ENCODE measurements at regions not wholly inside any gene's neighbourhood (a gene's known extent, or its start where the extent isn't known, plus 50 kb on each side); places are given as distances from the start of the nearest gene placed in this dataset.

DNA sequence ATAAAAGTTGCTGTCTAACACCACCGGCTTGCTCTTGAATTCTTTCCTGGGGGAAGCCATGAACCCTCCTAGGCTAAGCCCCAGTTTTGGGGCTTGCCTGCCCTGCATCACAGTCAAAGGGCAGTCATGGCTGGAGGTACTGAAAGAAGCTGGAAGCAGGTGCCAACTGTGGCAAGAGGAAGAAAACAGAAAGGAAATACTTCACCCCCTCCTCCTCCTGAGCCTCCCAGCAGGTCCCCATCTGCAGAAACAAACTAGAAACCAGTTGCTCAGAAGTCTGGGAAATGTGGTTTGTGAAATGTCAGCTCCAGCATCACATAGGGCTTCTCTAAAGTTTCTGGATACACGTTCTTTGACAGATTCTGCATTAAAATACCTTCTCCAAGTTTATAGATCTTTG lies 150.0 kb upstream of the PSMD7 start:
- Mint-ChIP-seq H3K4me1 (ENCODE audit: low read depth) (no peaks in the 10 kb centered on the region), H3K4me3 (no peak overlapping the region), H3K36me3 (ENCODE audit: low read depth) (no peaks in the 10 kb centered on the region)

DNA sequence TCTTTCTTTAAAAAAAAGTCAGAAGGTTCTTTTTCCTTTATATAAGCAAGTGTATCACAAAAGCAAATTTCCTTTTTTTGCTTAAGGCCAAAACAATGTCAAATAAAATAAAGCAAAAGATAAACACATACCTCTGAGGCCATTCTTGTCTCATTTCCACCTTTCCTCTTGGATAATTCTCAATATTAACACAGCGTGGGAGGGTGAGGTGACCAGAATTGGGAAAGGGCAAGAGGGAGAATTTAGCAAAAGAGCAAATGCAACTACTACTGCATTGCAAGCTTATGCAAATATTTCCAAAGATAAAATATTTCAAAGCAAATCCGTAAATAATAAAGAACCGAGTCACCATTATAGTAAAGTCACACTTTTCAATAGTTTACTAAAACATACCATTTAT lies 153.4 kb upstream of the PSMD7 start:
- Mint-ChIP-seq H3K27ac (no peak overlapping the region), H3K4me3 (no peak overlapping the region), H3K36me3 (ENCODE audit: low read depth) (no peaks in the 10 kb centered on the region), H3K9me3 (no peaks in the 10 kb centered on the region), H3K27me3 (ENCODE audit: low read depth) (no peaks in the 10 kb centered on the region), H3K4me1 (ENCODE audit: low read depth) (no peaks in the 10 kb centered on the region)

More for the DNA sequence above, 150.0 kb upstream of the PSMD7 start:
- no peaks in the 10 kb centered on the region for H3K9me3 Mint-ChIP-seq
- H3K27ac Mint-ChIP-seq: no peak overlapping the region
- H3K27me3 Mint-ChIP-seq (ENCODE audit: low read depth): no peaks in the 10 kb centered on the region

DNA sequence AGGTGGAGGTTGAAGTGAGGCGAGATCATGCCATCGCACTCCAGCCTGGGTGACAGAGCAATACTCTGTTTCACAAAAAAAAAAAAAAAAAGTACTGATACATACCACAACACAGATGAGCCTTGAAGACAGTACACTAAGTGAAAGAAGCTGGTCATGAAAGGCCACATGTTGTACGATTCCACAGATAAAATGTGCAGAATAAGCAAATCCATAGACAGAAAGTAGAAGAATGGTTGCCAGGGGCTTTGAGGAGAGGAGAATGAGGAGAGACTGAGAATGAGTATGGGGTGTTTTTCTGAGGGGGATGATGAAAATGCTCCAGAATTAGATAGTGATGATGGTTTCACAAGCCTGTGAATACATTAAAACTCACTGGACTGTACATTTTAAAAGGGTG lies 155.6 kb upstream of the PSMD7 start:
- H3K36me3 Mint-ChIP-seq (ENCODE audit: low read depth): no peaks in the 10 kb centered on the region
- H3K9me3 Mint-ChIP-seq: no peaks in the 10 kb centered on the region
- H3K4me3 Mint-ChIP-seq: no peak overlapping the region
- H3K27me3 Mint-ChIP-seq (ENCODE audit: low read depth): no peaks in the 10 kb centered on the region
- no peaks in the 10 kb centered on the region for H3K4me1 Mint-ChIP-seq (ENCODE audit: low read depth)
- H3K27ac Mint-ChIP-seq: no peak overlapping the region

DNA sequence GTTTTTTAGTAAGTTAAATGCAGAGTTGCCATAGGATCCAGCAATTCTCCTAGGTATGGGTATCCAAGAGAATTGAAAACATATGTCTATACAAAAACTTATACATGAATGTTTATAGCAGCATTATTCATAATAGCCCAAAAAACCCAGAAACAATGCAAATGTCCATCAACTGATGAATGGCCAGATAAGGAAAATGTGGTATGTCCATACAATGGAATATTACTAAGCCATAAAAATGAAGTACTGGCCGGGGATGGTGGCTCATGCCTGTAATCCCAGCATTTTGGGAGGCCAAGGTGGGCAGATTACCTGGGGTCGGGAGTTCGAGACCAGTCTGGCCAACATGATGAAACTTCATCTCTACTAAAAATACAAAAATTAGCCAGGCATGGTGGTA lies 156.1 kb upstream of the PSMD7 start:
- H3K36me3 Mint-ChIP-seq (ENCODE audit: low read depth): no peaks in the 10 kb centered on the region
- no peak overlapping the region for H3K4me3 Mint-ChIP-seq

DNA sequence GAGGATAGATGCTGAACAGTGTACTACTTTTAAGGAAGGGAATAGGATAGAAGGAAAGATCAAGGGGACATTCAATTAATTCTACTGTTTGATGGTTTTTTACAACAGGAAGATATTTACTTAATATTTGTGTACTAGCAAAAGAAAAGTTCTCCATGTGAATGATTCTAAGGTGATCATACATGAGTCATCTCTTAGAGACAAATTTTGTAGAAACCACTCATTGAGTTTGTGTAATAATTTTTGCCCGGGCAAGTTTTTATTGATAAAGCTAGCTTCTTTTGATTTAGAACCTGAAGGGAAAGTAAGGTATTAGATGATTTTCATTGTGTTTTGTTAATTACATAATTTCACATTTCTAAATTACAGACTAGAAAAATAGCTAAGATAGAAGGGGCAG lies 172.8 kb upstream of the PSMD7 start:
- Mint-ChIP-seq H3K4me3 (no peak overlapping the region), H3K9me3 (peaks cover 6% of the 10 kb centered on the region), H3K36me3 (ENCODE audit: low read depth) (no peaks in the 10 kb centered on the region), H3K27ac (no peak overlapping the region), H3K27me3 (ENCODE audit: low read depth) (no peaks in the 10 kb centered on the region), H3K4me1 (ENCODE audit: low read depth) (no peaks in the 10 kb centered on the region)

More for the DNA sequence above, 156.1 kb upstream of the PSMD7 start:
- Mint-ChIP-seq H3K27me3 (ENCODE audit: low read depth) (no peaks in the 10 kb centered on the region), H3K27ac (no peak overlapping the region), H3K9me3 (no peaks in the 10 kb centered on the region), H3K4me1 (ENCODE audit: low read depth) (no peaks in the 10 kb centered on the region)

DNA sequence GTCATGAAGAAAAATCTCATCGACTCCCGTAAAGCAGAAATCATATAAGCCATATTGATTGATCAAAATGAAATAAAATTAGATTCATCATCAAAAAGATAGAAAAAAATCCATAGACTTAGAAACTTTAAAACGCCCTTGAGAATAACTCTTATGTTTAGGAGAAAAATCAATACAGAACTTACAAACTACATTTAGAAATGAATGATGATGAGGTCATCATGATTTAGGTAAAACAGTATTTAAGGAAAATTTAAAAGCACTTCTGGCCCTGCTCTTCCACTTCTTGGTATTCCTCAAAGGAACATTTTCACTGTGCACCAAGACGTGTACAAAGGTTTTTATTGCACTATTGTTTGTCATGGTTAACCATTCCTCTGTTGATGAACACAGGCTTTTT lies 173.4 kb upstream of the PSMD7 start:
- Mint-ChIP-seq H3K4me3 (no peak overlapping the region), H3K9me3 (peaks cover 6% of the 10 kb centered on the region), H3K36me3 (ENCODE audit: low read depth) (no peaks in the 10 kb centered on the region), H3K27ac (no peak overlapping the region), H3K4me1 (ENCODE audit: low read depth) (no peaks in the 10 kb centered on the region), H3K27me3 (ENCODE audit: low read depth) (no peaks in the 10 kb centered on the region)

DNA sequence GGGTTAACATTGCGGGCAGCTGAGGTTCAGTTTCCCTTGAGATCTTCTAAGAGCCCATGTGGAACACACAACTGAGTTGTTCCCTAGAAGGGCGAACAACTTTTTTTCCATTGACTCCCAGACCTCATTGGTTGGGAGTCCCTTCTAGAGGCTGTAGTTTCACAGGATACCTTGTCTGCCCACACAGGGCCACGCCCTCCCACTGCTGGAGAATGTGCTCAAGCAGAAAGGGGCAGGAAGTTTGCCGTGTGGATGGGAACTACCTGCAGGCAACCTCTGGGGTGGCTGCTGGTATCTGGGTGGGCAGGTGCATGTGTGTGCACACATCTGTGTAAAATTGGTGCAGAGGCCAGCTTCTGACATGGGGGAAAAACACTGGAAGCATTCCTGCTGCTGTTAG lies 178.8 kb upstream of the PSMD7 start:
- Mint-ChIP-seq H3K4me1 (ENCODE audit: low read depth) (no peaks in the 10 kb centered on the region), H3K36me3 (ENCODE audit: low read depth) (no peaks in the 10 kb centered on the region), H3K27me3 (ENCODE audit: low read depth) (no peaks in the 10 kb centered on the region), H3K9me3 (no peaks in the 10 kb centered on the region), H3K27ac (no peak overlapping the region), H3K4me3 (no peak overlapping the region)

DNA sequence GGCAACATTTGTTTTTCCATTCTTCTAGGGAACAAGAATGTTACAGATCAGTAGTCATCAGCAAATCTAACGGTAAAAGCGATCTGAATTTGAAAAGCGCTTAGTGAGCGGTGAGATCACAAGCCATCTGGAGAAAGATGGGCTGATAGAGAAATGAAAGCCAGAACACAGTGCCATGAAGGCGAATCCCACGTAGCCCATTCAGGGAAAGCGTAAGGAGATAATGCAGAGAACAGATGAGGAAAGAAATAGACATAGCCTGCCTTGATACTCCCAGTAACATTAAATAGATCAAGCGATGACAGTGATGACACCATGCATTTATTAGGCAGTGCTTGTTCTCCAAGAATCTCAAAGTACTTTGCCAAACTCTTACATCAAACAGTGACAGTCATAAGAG lies 183.1 kb upstream of the PSMD7 start:
- H3K4me1 Mint-ChIP-seq (ENCODE audit: low read depth): no peaks in the 10 kb centered on the region
- no peaks in the 10 kb centered on the region for H3K9me3 Mint-ChIP-seq
- no peaks in the 10 kb centered on the region for H3K27me3 Mint-ChIP-seq (ENCODE audit: low read depth)
- no peaks in the 10 kb centered on the region for H3K36me3 Mint-ChIP-seq (ENCODE audit: low read depth)
- no peak overlapping the region for H3K27ac Mint-ChIP-seq
- H3K4me3 Mint-ChIP-seq: no peak overlapping the region

DNA sequence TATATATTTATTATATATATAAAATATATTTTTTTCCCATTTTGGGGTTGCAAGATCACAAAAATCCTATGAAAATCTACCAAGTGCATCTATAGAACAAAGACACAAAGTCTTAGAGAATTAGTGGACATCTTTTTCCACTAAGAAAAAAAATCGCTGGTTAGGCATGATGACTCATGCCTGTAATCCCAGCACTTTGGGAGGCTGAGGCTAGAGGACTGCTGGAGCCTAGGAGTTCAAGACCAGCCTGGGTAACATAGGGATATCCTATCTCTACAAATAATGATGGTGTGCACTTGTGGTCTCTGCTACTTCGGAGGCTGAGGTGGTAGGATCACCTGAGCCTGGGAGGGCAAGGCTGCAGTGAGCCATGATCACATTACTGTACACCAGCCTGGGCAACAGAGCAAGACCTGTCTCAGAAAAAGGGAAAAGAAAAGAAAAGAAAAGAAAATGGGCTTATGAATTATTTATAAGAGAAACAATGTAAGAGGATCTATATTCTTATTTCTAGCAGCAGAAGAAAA lies 185.1 kb upstream of the PSMD7 start:
- Mint-ChIP-seq H3K4me1 (ENCODE audit: low read depth) (peaks cover 4% of the 10 kb centered on the region), H3K9me3 (no peaks in the 10 kb centered on the region), H3K4me3 (no peak overlapping the region), H3K27ac (no peak overlapping the region), H3K36me3 (ENCODE audit: low read depth) (no peaks in the 10 kb centered on the region), H3K27me3 (ENCODE audit: low read depth) (no peaks in the 10 kb centered on the region)

DNA sequence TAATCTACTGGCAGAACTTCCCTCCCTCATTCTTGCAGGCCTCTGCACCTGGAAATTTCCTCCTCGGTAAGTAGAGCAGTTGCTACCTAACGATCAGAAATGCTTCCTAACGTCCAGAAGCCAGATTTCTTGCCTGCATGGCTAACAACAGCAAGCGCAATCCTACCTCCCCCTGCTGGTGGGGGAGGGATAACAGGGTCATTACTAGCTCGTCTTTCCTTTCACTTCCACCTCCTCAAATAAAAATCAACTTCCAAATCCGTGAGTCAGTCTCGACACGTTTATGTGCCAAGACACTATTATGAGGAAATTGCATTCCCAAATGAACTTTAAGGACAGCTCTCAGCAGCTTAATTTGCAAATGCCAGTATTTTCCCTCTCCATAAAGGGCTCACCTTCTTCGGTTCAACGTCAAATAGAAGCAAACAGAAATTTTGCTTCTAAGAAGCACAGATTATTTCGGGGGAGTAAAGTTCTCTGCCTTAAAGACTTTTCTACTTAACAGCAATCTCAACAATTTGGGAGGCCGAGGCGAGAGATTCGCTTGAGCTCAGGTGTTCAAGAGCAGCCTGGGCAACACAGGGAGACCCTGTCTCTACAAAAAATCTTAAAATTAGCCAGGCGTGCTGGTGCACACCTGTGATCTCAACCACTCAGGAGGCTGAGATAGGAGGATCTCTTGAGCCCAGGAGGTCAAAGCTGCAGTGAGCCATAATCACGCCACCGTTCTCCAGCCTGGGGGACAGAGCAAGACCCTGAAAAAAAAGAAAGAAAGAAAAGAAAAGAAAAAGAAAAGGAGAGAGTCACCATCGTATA lies 188.6 kb upstream of the PSMD7 start:
- Mint-ChIP-seq H3K4me1 (ENCODE audit: low read depth) (peaks cover 4% of the 10 kb centered on the region), H3K36me3 (ENCODE audit: low read depth) (no peaks in the 10 kb centered on the region), H3K4me3 (peak overlapping the region; percentile 39), H3K27ac (no peak overlapping the region), H3K9me3 (no peaks in the 10 kb centered on the region), H3K27me3 (ENCODE audit: low read depth) (no peaks in the 10 kb centered on the region)

DNA sequence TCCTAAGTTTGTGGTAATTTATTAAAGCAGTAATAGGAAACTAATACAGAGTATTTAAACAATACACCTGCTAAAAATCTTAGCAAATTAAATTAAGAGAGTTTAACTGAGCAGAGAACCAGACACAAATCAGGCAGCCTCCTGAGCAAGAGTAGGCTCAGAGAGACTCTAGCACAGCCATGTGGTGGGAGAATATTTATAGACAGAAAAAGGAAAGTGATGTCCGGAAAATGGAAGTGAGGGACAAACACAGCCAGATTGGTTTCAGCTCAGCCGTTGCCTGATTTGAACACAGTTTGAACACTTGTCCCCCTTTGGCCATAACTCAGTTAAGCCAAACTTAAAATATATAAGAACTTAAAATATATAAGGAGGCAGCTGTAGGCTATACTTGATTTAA lies 192.6 kb upstream of the PSMD7 start:
- Mint-ChIP-seq H3K4me3 (no peak overlapping the region), H3K27me3 (ENCODE audit: low read depth) (no peaks in the 10 kb centered on the region), H3K4me1 (ENCODE audit: low read depth) (peaks cover 4% of the 10 kb centered on the region), H3K36me3 (ENCODE audit: low read depth) (no peaks in the 10 kb centered on the region), H3K9me3 (no peaks in the 10 kb centered on the region), H3K27ac (no peak overlapping the region)

DNA sequence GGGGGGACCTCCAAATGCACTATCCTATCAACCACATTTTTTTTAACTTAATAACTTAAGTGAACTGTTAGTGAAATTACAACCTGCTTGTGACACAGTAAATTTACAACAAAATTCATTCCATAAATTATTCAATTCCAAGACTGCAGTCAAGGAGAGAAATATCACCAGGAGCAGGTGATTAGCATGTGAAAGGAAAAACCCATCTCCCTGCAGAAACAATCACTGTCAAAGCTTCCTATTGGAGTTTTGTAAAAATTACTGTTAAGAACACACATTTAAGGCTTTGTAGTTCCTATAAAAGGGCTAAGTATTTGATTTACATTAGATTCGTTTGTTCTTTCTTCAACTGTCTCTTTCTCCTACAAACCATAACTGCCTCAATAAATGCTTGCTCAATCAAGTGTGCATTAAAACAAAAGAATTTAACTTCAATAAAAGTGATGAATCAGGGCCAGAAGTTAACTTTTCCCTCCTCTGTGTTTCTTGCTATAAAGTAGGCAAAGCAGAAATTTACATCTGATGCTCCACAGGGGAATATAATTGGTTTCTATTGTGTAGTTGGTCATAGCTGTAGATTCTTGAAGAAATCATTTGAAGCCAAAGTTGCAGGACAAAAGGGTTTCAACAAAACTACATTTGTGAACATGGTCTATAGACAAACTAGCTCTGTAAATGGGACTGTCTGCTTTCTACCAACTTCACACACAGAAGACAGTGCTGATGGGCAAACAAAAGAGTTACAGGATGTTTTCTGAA lies 195.1 kb upstream of the PSMD7 start:
- Mint-ChIP-seq H3K4me1 (ENCODE audit: low read depth) (no peaks in the 10 kb centered on the region), H3K27me3 (ENCODE audit: low read depth) (no peaks in the 10 kb centered on the region), H3K9me3 (no peaks in the 10 kb centered on the region), H3K36me3 (ENCODE audit: low read depth) (no peaks in the 10 kb centered on the region), H3K27ac (no peak overlapping the region), H3K4me3 (no peak overlapping the region)

DNA sequence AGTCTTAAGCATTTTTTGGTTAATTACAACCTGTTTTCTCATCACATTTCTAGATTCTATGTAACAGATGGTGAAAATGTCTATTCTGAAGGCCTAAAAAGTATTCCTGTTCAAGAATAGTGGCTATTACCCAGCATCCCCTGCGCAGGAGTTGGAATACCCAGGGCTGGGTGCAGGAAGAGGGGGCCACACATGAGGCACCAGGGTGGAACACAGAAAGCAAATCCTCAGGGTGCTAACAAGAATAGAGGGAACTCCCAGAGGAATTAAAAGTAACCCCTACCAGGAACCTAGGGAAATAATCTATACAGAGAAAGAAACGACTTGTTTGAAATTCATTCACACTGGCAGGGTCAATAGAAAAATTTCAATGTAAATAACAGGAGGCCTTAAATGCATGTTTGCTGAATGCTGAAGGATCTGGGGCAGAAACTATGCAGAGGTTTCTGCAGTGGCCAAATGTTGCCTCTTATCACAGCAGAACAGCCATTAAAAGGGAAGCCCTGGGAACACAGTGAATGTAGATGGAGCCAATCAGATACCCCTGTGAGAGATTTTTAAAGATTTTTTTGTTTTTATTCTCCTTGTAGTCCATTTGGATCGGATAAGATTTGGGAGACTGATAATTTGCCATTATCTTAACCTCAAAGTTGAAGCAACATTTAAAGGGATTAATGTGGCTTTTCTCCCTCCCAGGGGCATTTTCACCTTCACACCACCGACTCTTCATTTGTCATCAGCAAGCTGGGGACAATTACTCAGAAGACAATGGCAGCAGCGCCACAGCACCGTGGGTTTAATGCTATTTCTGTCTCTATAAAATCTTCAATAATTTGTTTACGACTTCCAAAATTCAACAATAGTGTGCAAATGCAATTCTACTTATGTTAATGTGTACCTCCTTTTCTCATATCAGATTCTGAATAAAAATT lies 196.0 kb upstream of the PSMD7 start:
- H3K4me1 Mint-ChIP-seq (ENCODE audit: low read depth): no peaks in the 10 kb centered on the region
- H3K4me3 Mint-ChIP-seq: no peak overlapping the region
- H3K36me3 Mint-ChIP-seq (ENCODE audit: low read depth): no peaks in the 10 kb centered on the region
- no peaks in the 10 kb centered on the region for H3K27me3 Mint-ChIP-seq (ENCODE audit: low read depth)
- H3K9me3 Mint-ChIP-seq: no peaks in the 10 kb centered on the region
- H3K27ac Mint-ChIP-seq: no peak overlapping the region

DNA sequence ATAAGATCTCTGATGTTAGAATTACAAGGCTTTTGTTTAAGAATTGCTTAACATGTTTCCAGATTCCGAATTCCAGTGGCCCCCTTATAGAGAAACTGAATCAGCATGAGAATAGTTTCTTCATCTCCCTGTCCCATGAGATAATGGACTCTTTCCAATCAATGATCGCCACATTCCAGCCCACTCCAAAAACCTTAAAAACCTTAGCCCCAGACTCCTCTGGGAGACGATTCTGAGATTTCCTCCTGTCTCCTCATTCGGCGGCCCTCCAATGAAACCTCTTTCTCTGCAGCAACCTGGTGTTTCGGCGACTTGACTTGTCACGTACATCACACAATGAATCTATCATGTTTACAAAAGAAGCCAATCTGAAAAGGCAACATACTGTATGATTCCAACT lies 197.1 kb upstream of the PSMD7 start:
- no peak overlapping the region for H3K4me3 Mint-ChIP-seq
- no peaks in the 10 kb centered on the region for H3K9me3 Mint-ChIP-seq
- H3K36me3 Mint-ChIP-seq (ENCODE audit: low read depth): no peaks in the 10 kb centered on the region
- no peaks in the 10 kb centered on the region for H3K27me3 Mint-ChIP-seq (ENCODE audit: low read depth)
- no peak overlapping the region for H3K27ac Mint-ChIP-seq
- no peaks in the 10 kb centered on the region for H3K4me1 Mint-ChIP-seq (ENCODE audit: low read depth)
